ENCODE measurements at regions not wholly inside any gene's neighbourhood (a gene's known extent, or its start where the extent isn't known, plus 50 kb on each side); places are given as distances from the start of the nearest gene placed in this dataset.

DNA sequence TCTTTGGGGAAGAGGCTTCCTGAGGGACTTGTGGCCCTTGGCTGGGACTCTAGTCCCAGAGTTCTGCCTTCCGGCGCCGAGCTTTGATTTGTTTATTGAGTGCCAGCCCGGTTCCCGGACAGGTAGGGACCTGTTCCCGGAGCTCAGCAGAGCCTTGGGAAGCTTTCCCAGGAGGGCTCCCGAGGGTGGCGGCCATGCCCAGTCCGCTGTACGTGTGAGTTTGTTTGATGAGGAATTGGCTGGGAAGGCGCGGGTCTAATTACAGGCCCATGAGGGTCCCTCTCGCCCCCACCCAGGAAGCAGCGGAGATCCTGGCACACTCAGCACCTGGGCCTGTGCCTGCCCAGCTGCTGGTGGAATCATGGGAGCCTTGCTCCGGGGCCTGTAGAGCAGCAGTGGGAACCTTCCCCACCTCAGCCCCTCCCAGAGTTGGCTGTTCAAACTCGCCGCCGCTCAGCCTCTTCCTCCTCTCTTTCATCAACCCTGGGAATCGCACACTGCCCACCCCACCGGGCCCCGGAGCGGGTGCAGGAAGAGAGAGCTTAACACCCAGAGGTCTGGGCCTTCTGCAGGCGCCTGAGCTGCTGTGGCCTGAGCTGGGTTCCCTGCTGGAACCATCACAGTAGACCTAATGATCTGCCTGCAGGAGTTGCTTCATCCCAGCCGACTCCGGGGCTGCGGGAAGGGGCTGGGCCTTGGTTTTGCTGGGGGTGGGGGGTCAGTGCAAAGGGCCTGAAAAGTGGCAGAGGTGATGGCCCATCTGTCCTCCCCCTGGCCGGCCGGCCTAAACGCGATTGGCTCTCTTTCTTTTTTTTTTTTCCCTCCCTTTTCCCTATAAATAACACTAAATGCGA is 313.7 kb downstream of the SEC14L1 start:
- DNase-seq (ENCODE audit: extremely low read depth in 1 of 2, low read depth in 1 of 2): no peak

DNA sequence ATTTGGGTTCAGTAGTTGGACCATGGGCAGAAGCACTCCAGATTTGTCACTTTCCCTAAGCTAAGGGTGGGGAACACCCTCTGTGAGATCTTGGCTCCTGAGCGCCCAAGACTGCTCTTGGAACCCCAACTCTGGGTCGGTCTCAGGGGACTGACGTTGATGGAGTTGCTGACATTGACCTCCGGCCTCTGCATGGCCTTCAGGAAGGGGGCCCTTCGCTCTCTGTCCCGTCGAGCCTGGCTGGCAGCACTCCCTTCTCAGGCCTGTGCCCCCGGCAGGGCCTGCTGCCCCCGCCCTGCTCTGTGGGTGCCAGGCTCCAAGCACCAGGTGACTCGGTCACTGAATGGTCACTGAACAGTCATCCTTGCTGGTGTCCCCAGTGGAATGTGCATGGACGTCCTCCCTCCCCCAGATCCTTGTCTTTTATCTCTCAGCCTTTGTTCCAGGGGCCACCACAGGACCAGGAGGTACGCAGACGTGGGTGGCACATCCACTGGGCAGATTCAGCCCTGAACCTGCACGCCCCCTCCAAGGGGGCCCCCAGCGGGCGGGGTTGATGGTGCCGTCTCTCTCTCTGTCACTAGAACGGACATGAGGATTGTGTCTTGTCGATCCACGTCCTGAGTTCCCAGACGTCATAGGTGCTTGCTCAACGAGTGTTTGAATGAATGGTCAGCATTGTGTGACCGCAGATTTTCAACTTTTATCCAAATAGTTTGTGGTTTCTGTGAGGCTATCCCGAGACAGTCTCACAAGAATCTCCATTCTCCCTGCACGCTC is 314.5 kb downstream of the SEC14L1 start:
- no peak for DNase-seq (ENCODE audit: extremely low read depth in 1 of 2, low read depth in 1 of 2)

GRCh38 chr17:77455891-77456260 is 315.1 kb downstream of the SEC14L1 start:
- DNase-seq (ENCODE audit: extremely low read depth in 1 of 2, low read depth in 1 of 2): no peak

GRCh38 chr17:77456271-77456950 is 315.6 kb downstream of the SEC14L1 start:
- no peak for DNase-seq (ENCODE audit: extremely low read depth in 1 of 2, low read depth in 1 of 2)

- no peak for DNase-seq (ENCODE audit: extremely low read depth in 1 of 2, low read depth in 1 of 2)
Measured at GRCh38 chr17:77456951-77457548, 316.3 kb downstream of the SEC14L1 start.

DNA sequence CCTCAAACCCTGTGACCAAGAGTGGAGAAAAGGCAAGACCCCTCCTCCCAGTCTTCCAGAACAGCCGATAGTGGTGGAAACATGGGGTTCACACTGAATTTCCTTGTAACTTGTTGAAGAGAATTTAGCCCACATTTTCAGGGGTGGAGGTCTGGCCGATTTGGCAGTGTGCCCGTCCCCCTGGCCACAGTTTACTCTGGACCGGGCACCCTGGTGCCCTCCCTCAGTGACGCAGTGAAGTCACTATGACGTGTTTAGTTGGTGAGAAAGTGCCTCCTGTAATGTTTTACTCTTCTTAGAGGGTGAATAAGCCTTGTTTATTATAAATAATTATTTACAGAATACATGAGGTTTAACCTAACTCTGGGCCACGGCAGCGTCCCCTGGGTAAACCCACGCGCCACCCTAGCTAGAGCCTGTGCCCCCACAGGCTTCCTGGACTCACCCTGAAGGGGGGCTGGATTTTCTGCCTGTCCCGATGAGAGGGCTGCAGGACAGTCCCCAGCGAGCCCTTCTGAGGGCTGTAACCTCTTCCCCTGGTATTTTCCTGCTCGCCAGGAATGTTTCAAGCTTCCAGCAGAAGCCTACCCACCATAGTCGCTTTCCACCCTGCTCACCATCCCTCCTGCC is 316.9 kb downstream of the SEC14L1 start:
- DNase-seq (ENCODE audit: extremely low read depth in 1 of 2, low read depth in 1 of 2): no peak

DNA sequence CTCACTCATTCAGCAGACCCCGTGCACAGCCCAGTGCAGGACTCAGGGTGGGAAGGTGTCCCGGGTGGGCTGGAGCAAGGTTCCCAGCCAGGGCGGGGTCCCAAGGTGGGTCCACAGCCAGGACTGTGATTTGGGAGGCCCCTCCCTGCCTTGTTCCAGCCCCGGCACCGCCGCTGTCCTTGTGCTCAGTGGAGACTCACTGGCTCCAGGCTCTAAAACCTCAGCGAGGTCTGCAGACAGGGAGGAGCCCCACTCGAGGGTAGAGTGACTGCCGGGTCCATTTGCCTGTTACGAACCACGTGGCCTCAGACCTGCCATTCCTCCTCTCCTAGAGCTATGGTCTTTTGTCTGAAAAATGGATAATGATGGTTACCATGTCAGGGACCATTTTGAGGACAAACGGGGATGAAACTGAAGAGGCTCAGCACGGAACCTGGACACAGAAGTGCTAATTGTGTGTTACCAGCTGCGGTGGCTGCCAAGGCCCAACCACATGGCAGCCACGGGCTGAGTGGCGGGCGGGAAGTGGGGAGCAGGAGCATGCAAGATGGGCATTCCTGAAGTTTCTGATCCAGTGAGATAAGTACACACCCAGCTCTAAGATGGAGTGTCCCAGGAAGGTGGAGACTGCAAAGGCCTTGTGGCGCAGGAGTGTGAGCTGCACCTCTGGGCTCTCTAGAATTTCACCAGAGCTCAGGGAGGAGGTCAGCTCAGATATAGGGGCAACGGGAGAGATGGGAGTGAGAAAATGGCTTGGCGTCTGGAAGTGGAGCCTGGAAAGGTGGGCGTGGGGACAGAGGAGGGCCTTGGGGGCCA is 317.6 kb downstream of the SEC14L1 start:
- no peak for DNase-seq (ENCODE audit: extremely low read depth in 1 of 2, low read depth in 1 of 2)

GRCh38 chr17:77459018-77459755 is 318.4 kb downstream of the SEC14L1 start:
- DNase-seq (ENCODE audit: extremely low read depth in 1 of 2, low read depth in 1 of 2): no peak

GRCh38 chr17:77460514-77461046 is 319.8 kb downstream of the SEC14L1 start:
- no peak for DNase-seq (ENCODE audit: extremely low read depth in 1 of 2, low read depth in 1 of 2)

DNA sequence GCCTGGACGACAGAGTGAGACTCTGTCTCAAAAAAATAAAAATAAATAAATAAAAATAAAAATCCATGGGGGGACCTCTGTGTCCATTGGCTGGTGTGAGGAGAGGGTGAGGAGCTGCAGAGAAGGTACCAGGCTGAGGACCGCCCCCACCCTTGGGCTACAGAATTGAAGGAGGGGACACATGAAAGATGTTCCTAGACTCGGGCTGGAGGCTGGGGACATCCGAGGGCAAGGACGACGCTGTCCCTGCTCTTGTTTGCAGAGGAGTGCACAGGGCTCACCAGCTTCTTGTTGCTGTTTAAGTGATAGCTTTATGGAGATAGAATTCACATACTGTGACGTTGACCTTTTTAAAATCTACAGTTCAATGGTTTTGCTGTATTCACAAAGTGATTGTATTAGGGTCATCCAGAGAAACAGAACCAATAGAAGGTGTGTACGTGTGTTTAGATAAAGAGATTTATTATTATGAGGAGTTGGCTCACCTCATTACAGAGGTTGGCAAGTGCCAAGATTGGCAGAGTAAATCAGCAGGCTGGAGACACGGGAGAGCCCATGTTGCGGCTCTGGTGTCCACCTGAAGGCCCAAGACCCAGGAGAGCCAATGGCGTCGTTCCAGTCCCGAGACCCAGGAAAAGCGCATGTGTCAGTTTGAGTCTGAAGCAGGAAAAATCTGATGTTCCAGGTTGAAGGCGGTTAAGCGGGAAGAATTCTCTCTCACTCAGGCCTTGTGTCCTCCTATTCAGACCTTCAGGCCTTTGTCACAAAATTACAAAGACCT is 320.7 kb downstream of the SEC14L1 start:
- no peak for DNase-seq (ENCODE audit: extremely low read depth in 1 of 2, low read depth in 1 of 2)

DNA sequence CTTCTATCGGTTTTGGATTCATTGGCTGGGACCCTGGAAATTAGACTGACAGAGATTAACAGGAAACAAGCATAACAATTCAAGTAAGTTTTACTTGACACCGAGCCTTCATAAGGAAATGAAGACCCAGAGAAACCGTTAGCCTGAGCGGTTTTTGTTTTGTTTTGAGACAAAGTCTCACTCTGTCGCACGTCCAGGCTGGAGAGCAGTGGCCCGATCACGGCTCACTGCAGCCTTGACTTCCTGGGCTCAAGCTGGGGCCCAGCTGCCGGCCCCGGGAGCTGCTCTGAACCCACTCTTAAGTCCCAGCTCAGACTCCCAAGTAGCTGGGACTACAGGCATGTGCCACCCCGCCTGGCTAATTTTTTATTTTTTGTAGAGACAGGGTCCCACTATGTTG is 321.3 kb downstream of the SEC14L1 start:
- DNase-seq (ENCODE audit: extremely low read depth in 1 of 2, low read depth in 1 of 2): no peak

GRCh38 chr17:77462553-77463497 is 322.1 kb downstream of the SEC14L1 start:
- DNase-seq (ENCODE audit: extremely low read depth in 1 of 2, low read depth in 1 of 2): no peak

- no peak for DNase-seq (ENCODE audit: extremely low read depth in 1 of 2, low read depth in 1 of 2)
Measured at GRCh38 chr17:77464988-77465357, 324.2 kb downstream of the SEC14L1 start.

GRCh38 chr17:77465358-77466041 is 324.7 kb downstream of the SEC14L1 start:
- peak in 1 of 2 donors; percentile 81 for DNase-seq (ENCODE audit: extremely low read depth in 1 of 2, low read depth in 1 of 2)

DNA sequence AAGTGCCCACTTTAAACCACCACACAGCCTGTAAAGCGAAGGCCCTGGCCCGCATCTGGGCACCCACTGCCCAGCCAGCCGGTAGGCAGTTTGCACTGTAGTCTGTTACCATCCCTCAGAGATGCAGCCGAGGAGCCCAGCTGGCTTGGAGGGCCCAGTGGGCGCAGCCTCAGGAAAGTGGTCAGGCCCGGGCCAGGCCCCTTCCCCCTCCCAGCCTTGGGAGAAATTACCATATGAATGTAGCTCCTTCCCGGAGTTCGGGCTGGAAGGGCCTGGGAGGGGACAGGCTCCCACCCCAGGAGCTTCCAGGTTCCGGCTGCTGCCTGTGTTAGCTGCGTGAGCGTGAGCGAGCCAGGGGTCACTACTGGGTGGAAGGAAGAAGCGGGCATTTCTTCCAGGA is 325.4 kb downstream of the SEC14L1 start:
- no peak for DNase-seq (ENCODE audit: extremely low read depth in 1 of 2, low read depth in 1 of 2)

- DNase-seq (ENCODE audit: extremely low read depth in 1 of 2, low read depth in 1 of 2): no peak
Measured at GRCh38 chr17:77466596-77467223, 325.9 kb downstream of the SEC14L1 start.
